ENCODE measurements at regions not wholly inside any gene's neighbourhood (a gene's known extent, or its start where the extent isn't known, plus 50 kb on each side); places are given as distances from the start of the nearest gene placed in this dataset.

DNA sequence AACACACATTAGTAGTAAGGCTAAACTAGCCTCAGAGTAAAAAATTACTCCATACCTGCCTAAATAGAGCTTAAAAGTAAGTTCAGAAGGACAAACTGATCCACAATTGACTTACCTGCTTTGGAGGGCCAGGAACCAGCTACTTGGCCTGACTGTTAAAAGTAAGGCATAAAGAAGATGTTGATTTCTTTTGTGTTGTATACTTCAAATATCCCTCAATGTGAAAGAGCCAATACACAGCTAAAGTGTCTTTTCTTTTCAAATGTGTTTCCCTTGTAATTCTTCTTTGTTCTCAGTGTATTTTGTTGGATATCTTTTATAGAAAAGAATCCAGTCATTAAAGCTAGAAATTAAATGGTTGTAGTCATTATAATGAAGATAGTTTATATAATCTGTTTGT is 171.1 kb downstream of the TANC2 start:
- H3K9me3 ChIP-seq, result no peaks in the 10 kb centered on the region
- H3K27ac ChIP-seq, result no peak overlapping the region
- no peak for ATAC-seq (ENCODE audit: insufficient number of reproducible peaks, low FRiP score, low read depth)
- H3K36me3 ChIP-seq, result no peaks in the 10 kb centered on the region
- no peaks in the 10 kb centered on the region for H3K4me1 ChIP-seq (ENCODE audit: control insufficient read depth in 1 of 2, low read depth in 2 of 2)
- TF ChIP-seq, protein P1, sequence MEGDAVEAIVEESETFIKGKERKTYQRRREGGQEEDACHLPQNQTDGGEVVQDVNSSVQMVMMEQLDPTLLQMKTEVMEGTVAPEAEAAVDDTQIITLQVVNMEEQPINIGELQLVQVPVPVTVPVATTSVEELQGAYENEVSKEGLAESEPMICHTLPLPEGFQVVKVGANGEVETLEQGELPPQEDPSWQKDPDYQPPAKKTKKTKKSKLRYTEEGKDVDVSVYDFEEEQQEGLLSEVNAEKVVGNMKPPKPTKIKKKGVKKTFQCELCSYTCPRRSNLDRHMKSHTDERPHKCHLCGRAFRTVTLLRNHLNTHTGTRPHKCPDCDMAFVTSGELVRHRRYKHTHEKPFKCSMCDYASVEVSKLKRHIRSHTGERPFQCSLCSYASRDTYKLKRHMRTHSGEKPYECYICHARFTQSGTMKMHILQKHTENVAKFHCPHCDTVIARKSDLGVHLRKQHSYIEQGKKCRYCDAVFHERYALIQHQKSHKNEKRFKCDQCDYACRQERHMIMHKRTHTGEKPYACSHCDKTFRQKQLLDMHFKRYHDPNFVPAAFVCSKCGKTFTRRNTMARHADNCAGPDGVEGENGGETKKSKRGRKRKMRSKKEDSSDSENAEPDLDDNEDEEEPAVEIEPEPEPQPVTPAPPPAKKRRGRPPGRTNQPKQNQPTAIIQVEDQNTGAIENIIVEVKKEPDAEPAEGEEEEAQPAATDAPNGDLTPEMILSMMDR (IDR thresholded peaks at IDR 0.05), result no peak
- H3K27me3 ChIP-seq (replicated peaks; ENCODE audit: insufficient read depth), result no peaks in the 10 kb centered on the region
- no peak overlapping the region for H3K4me3 ChIP-seq
- no peak for DNase-seq (ENCODE audit: low spot score)

- H3K27ac ChIP-seq, result no peak overlapping the region
- H3K36me3 ChIP-seq, result no peaks in the 10 kb centered on the region
- ATAC-seq (ENCODE audit: insufficient number of reproducible peaks, low FRiP score, low read depth) (no peak), DNase-seq (ENCODE audit: low spot score) (no peak)
- no peak overlapping the region for H3K4me3 ChIP-seq
- no peaks in the 10 kb centered on the region for H3K27me3 ChIP-seq (replicated peaks; ENCODE audit: insufficient read depth)
- H3K4me1 ChIP-seq (ENCODE audit: control insufficient read depth in 1 of 2, low read depth in 2 of 2), result no peaks in the 10 kb centered on the region
- no peaks in the 10 kb centered on the region for H3K9me3 ChIP-seq
- TF ChIP-seq, protein P1 (IDR thresholded peaks at IDR 0.05), result no peak
These were observed 172.7 kb downstream of the TANC2 start for GRCh38 chr17:63138713-63139112.

- ATAC-seq (ENCODE audit: insufficient number of reproducible peaks, low FRiP score, low read depth) (no peak), DNase-seq (ENCODE audit: low spot score) (no peak)
- no peak overlapping the region for H3K4me3 ChIP-seq
- no peaks in the 10 kb centered on the region for H3K9me3 ChIP-seq
- no peaks in the 10 kb centered on the region for H3K36me3 ChIP-seq
- TF ChIP-seq, protein P1 (IDR thresholded peaks at IDR 0.05), result no peak
- no peaks in the 10 kb centered on the region for H3K4me1 ChIP-seq (ENCODE audit: control insufficient read depth in 1 of 2, low read depth in 2 of 2)
- no peak overlapping the region for H3K27ac ChIP-seq
- H3K27me3 ChIP-seq (replicated peaks; ENCODE audit: insufficient read depth), result no peaks in the 10 kb centered on the region
These were observed 173.3 kb downstream of the TANC2 start for GRCh38 chr17:63139356-63139755.

DNA sequence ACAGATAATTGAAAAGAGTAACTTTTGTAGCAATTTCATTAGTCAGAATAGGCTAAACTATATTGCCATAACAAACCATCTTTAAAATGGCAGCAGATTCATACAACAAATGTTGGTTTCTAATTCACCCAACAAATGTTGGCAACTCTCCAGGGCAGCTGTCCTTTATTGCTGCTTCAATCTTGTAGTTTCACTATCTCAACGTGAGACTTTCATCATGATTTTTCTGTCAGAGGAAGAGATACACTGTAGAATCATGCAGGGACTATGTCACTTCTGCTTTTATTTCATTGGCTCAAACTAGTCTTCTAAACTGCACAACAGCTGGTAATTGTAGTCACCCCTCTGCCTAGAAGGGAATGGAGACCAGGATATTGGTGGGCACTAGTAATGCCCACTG is 174.2 kb downstream of the TANC2 start:
- no peaks in the 10 kb centered on the region for H3K4me1 ChIP-seq (ENCODE audit: control insufficient read depth in 1 of 2, low read depth in 2 of 2)
- H3K27me3 ChIP-seq (replicated peaks; ENCODE audit: insufficient read depth), result no peaks in the 10 kb centered on the region
- H3K27ac ChIP-seq, result no peak overlapping the region
- ATAC-seq (ENCODE audit: insufficient number of reproducible peaks, low FRiP score, low read depth) (no peak), DNase-seq (ENCODE audit: low spot score) (no peak)
- TF ChIP-seq, protein P1 (IDR thresholded peaks at IDR 0.05), result no peak
- no peaks in the 10 kb centered on the region for H3K36me3 ChIP-seq
- H3K4me3 ChIP-seq, result no peak overlapping the region
- H3K9me3 ChIP-seq, result no peaks in the 10 kb centered on the region

DNA sequence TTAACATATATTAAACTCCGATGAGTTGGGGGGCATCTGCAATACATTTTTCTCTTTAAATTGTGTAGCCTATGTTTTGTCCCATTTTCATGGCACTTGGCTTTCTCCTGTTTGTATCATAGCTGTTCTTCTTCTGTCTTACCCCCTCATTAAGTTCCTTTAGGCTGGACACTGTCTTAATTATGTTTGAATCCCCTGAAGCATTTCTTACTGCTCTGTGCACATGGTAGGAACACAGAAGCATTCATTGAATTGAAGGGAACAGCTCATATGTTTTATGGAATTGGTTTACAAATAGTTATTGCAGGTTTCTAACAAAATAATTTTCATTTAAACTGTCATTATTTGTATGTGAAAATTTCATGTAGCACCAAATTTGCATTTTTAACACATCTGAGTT is 176.8 kb downstream of the TANC2 start:
- H3K27me3 ChIP-seq (replicated peaks; ENCODE audit: insufficient read depth), result no peaks in the 10 kb centered on the region
- ATAC-seq (ENCODE audit: insufficient number of reproducible peaks, low FRiP score, low read depth), result no peak
- no peaks in the 10 kb centered on the region for H3K4me1 ChIP-seq (ENCODE audit: control insufficient read depth in 1 of 2, low read depth in 2 of 2)
- no peak overlapping the region for H3K27ac ChIP-seq
- no peak overlapping the region for H3K4me3 ChIP-seq
- H3K36me3 ChIP-seq, result no peaks in the 10 kb centered on the region
- DNase-seq (ENCODE audit: low spot score), result no peak
- TF ChIP-seq, protein P1 (IDR thresholded peaks at IDR 0.05), result no peak
- no peaks in the 10 kb centered on the region for H3K9me3 ChIP-seq
